OCI-LY7 (cell line): ENCODE measurements at regions not wholly inside any gene's neighbourhood (a gene's known extent, or its start where the extent isn't known, plus 50 kb on each side); places are given as distances from the start of the nearest gene placed in this dataset.

ENCODE experiments used
- BruUV-seq: library from RNA; stranded (reverse); fragments of 400-500 nt; replicated peaks from 2 replicates; lab custom pipeline; 2021; lab: Mats Ljungman, UMichigan
- CTCF ChIA-PET: fragments of 300-600 bp; sonication (Branson Sonifier 250); formaldehyde crosslinking; loops from one replicate; lab custom pipeline; 2022; ENCODE audit warnings: antibody characterized with exemption; ENCODE audit not compliant: unreplicated experiment; lab: Charles Lee
- POLR2A ChIA-PET: fragments of 300-600 bp; sonication (Branson Sonifier 250); formaldehyde crosslinking; loops from one replicate; lab custom pipeline; 2022; ENCODE audit warnings: antibody characterized with exemption; lab: Charles Lee
- DNase-seq: peaks from one replicate; pipeline ENCODE4 v3.0.0-alpha.2; 2015; ENCODE audit warnings: low spot score
- H2AFZ ChIP-seq: fragments of 200-600 bp; sonication (generic), shearing (Covaris generic); 2 replicates; pipeline ENCODE4 v1.6.1; 2014; ENCODE audit warnings: mild to moderate bottlenecking, antibody characterized with exemption, low read length, moderate library complexity
- H3K27ac ChIP-seq: fragments of 200-600 bp; sonication (generic); 2 replicates; pipeline ENCODE4 v1.5.1; 2014; ENCODE audit warnings: mixed run types, low read depth, mild to moderate bottlenecking, moderate library complexity, low read length, inconsistent platforms; ENCODE audit not compliant: poor library complexity, severe bottlenecking
- H3K36me3 ChIP-seq: fragments of 200-600 bp; sonication (generic); 2 replicates; pipeline ENCODE4 v1.6.1; 2014; ENCODE audit warnings: mild to moderate bottlenecking, antibody characterized with exemption, low read length, moderate library complexity, mixed read lengths; ENCODE audit not compliant: insufficient read depth
- H3K4me1 ChIP-seq: fragments of 200-600 bp; sonication (generic); 2 replicates; pipeline ENCODE4 v1.5.1; 2014; ENCODE audit warnings: mild to moderate bottlenecking, low read length; ENCODE audit not compliant: insufficient read depth, poor library complexity, severe bottlenecking
- H3K4me2 ChIP-seq: fragments of 200-600 bp; sonication (generic); 2 replicates; pipeline ENCODE4 v1.6.1; 2014; ENCODE audit warnings: mild to moderate bottlenecking, low read length
- H3K4me3 ChIP-seq: fragments of 200-600 bp; sonication (generic); 2 replicates; pipeline ENCODE4 v1.5.1; 2014; ENCODE audit warnings: mild to moderate bottlenecking, low read depth, low read length; ENCODE audit not compliant: poor library complexity, severe bottlenecking
- H3K79me2 ChIP-seq: fragments of 200-600 bp; sonication (generic); 2 replicates; pipeline ENCODE4 v1.6.1; 2016; ENCODE audit warnings: low read depth, mild to moderate bottlenecking, low read length, moderate library complexity, mixed read lengths; ENCODE audit not compliant: insufficient read depth
- H3K9me2 ChIP-seq: fragments of 200-600 bp; sonication (generic); 2 replicates; pipeline ENCODE4 v1.6.1; 2016; ENCODE audit warnings: mild to moderate bottlenecking, low read length, mixed read lengths; ENCODE audit not compliant: insufficient read depth
- H3K9me3 ChIP-seq: fragments of 200-600 bp; sonication (generic); 2 replicates; pipeline ENCODE4 v1.6.1; 2014; ENCODE audit warnings: mild to moderate bottlenecking, mixed run types, low read length, mixed read lengths
- H4K20me1 ChIP-seq: fragments of 200-600 bp; sonication (generic); 2 replicates; pipeline ENCODE4 v1.6.1; 2014; ENCODE audit warnings: mild to moderate bottlenecking, antibody characterized with exemption, low read length, moderate library complexity, mixed read lengths; ENCODE audit not compliant: insufficient read depth
- CTCF ChIP-seq: fragments of 200-600 bp; sonication (generic); conservative IDR thresholded peaks from 2 replicates; pipeline ENCODE4 v1.5.1; 2014; ENCODE audit warnings: mild to moderate bottlenecking, antibody characterized with exemption, low read length, moderate library complexity, mixed read lengths
- EZH2phosphoT487 ChIP-seq: fragments of 200-600 bp; sonication (generic); IDR thresholded peaks from 2 replicates; pipeline ENCODE4 v1.6.1; 2018; ENCODE audit warnings: low read depth, borderline replicate concordance, mild to moderate bottlenecking, mixed run types, antibody characterized with exemption, low read length, moderate library complexity, mixed read lengths
- intact Hi-C: fragments of 100-400 bp; cut with micrococcal nuclease; formaldehyde crosslinking; loops from one replicate; pipeline ENCODE4 v1.10.0; 2022; ENCODE audit not compliant: unreplicated experiment

DNA sequence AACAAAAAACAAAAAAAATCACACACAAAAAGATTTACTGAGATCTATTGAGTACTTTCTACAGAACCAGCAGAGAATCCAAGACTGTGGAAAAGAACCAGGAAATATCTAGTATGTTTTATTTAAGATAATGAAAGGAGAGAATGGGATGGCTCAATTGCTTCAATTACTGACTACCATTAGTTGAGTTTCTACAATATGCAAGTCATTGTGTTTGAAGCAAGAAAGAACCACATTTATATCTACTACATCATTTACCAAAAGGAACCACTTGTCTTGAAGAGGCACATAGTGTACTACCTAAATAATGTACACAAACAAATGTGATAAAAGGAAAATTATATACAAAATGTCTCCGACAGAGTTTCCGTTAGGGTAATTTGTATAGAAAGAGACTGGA is 325.9 kb upstream of the TNC start:
- H3K4me3 ChIP-seq = no peak overlapping the region
- TF ChIP-seq EZH2phosphoT487 = no peak
- TF ChIP-seq CTCF = no peak
- H3K4me1 ChIP-seq = no peaks in the 10 kb centered on the region
- no peaks in the 10 kb centered on the region for H3K79me2 ChIP-seq
- DNase-seq = no peak
- H3K36me3 ChIP-seq = no peaks in the 10 kb centered on the region
- ChIA-PET POLR2A (no interaction called here), CTCF (no interaction called here)
- no peaks in the 10 kb centered on the region for H3K9me2 ChIP-seq
- no peaks in the 10 kb centered on the region for H4K20me1 ChIP-seq
- intact Hi-C loops = no loop called here
- H3K4me2 ChIP-seq = no peak overlapping the region
- H3K9me3 ChIP-seq = no peaks in the 10 kb centered on the region
- no peak overlapping the region for H2AFZ ChIP-seq
- no peak overlapping the region for H3K27ac ChIP-seq
- no TSS peak for BruUV-seq

- Histone ChIP-seq H3K4me1 (no peaks in the 10 kb centered on the region), H3K4me3 (no peak overlapping the region), H2AFZ (no peak overlapping the region), H3K4me2 (no peak overlapping the region), H3K9me3 (no peaks in the 10 kb centered on the region), H4K20me1 (no peaks in the 10 kb centered on the region), H3K9me2 (no peaks in the 10 kb centered on the region), H3K36me3 (no peaks in the 10 kb centered on the region), H3K27ac (no peak overlapping the region), H3K79me2 (no peaks in the 10 kb centered on the region)
- no peak for TF ChIP-seq CTCF
- TF ChIP-seq EZH2phosphoT487 = no peak
- POLR2A ChIA-PET = no interaction called here
- intact Hi-C loops = no loop called here
- no peak for DNase-seq
- CTCF ChIA-PET = no interaction called here
- BruUV-seq = no TSS peak
Observed at GRCh38 chr9:115444959-115445358, 327.0 kb upstream of the TNC start.

DNA sequence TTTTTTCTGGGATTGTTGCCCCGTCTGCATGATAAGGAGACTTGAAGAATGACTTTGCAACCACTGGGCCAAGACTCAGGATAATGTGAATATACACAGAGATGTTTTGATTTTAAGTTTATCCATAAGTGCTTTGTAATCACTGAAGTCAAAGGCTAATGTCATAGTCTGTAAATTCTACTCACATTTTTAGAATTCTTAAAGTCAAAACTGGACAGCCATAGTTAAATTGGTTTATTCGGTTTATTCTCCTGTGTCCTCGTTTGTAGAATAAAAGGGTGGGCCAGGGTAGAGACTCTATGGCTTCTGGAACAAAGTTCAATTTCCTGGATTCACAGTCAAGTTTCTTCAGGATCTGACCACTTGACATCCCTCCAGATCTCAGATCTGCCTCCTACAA is 327.7 kb upstream of the TNC start:
- Histone ChIP-seq H3K36me3 (no peaks in the 10 kb centered on the region), H4K20me1 (no peaks in the 10 kb centered on the region), H3K4me1 (no peaks in the 10 kb centered on the region), H3K4me2 (no peak overlapping the region), H3K9me2 (no peaks in the 10 kb centered on the region), H3K79me2 (no peaks in the 10 kb centered on the region), H2AFZ (no peak overlapping the region), H3K4me3 (no peak overlapping the region), H3K9me3 (no peaks in the 10 kb centered on the region), H3K27ac (no peak overlapping the region)
- BruUV-seq = no TSS peak
- TF ChIP-seq EZH2phosphoT487 = no peak
- no peak for TF ChIP-seq CTCF
- ChIA-PET POLR2A (no interaction called here), CTCF (no interaction called here)
- DNase-seq = no peak
- intact Hi-C loops = no loop called here
